Psoas muscle (tissue), 7 donors: ENCODE measurements at regions not wholly inside any gene's neighbourhood (a gene's known extent, or its start where the extent isn't known, plus 50 kb on each side); places are given as distances from the start of the nearest gene placed in this dataset.

Experiments used
- ATAC-seq, 4 donors: fragments of 200-7000 bp; cut with Tn5 transposase; one replicate each; pipeline ENCODE4 v1.9.1; 2020; ENCODE audit warnings: moderate library complexity in 3 of 4, mild to moderate bottlenecking in 2 of 4
- DNase-seq, 2 donors: peaks; one replicate each; pipeline ENCODE4 v3.0.0-alpha.2; 2020
- H3K27ac ChIP-seq: fragments of 200-600 bp; one replicate; pipeline ENCODE4 v1.8.0; 2022
- H3K27me3 ChIP-seq, 3 donors: fragments of 200-600 bp in 1 of 3; one replicate each; pipeline versions ENCODE4 v1.6.1 to v1.8.0; 2013 to 2022; ENCODE audit warnings: low read length in 2 of 3, mild to moderate bottlenecking in 2 of 3, moderate library complexity in 1 of 3; ENCODE audit not compliant: insufficient read depth in 3 of 3
- H3K36me3 ChIP-seq, 2 donors: fragments of 200-600 bp in 1 of 2; one replicate each; pipeline versions ENCODE4 v1.6.1 to v1.8.0; 2013 to 2022; ENCODE audit warnings: low read depth in 1 of 2, mild to moderate bottlenecking in 1 of 2, moderate library complexity in 1 of 2; ENCODE audit not compliant: insufficient read depth in 1 of 2
- H3K4me1 ChIP-seq: fragments of 200-600 bp; one replicate; pipeline ENCODE4 v1.8.0; 2022
- H3K4me3 ChIP-seq: fragments of 200-600 bp; one replicate; pipeline ENCODE4 v1.8.0; 2022; ENCODE audit warnings: mild to moderate bottlenecking
- H3K9me3 ChIP-seq: fragments of 200-600 bp; one replicate; pipeline ENCODE4 v1.8.0; 2022
- WGBS, 3 donors: extraction: QIAGEN DNeasy Blood & Tissue Kit; methylation state at CpG; one replicate each; pipeline versions ENCODE4 v1.1.6 to v1.1.7; 2013; 5-methylcytosine and 5-hydroxymethylcytosine counted together
- intact Hi-C, 2 donors: fragments of 100-400 bp; cut with DNase I; formaldehyde crosslinking; loops; one replicate each; pipeline versions ENCODE4 v1.11.0 to v1.14.2; 2022
- TF ChIP-seq, protein P1 (sequence below): fragments of 200-600 bp; IDR thresholded peaks from one replicate; pipeline ENCODE4 v1.8.0; 2022; ENCODE audit warnings: antibody characterized with exemption
- donor health status: healthy with polysubstance abuse.
- donor health status: DM: no; HTN: no; CAD: no; lungs with moderate emphysema.
- donor health status: Bipolar disorder and iron deficiency.
- donor health status: healthy.
- donor health status: DM: yes; HTN: yes; CAD: no.
- donor health status: DM: no; HTN: no; CAD: no.
- donor health status: DM: yes; HTN: yes; CAD: no.

GRCh38 chr17:79406316-79406715 is 204.5 kb downstream of the RBFOX3 start:
- TF ChIP-seq, protein P1, sequence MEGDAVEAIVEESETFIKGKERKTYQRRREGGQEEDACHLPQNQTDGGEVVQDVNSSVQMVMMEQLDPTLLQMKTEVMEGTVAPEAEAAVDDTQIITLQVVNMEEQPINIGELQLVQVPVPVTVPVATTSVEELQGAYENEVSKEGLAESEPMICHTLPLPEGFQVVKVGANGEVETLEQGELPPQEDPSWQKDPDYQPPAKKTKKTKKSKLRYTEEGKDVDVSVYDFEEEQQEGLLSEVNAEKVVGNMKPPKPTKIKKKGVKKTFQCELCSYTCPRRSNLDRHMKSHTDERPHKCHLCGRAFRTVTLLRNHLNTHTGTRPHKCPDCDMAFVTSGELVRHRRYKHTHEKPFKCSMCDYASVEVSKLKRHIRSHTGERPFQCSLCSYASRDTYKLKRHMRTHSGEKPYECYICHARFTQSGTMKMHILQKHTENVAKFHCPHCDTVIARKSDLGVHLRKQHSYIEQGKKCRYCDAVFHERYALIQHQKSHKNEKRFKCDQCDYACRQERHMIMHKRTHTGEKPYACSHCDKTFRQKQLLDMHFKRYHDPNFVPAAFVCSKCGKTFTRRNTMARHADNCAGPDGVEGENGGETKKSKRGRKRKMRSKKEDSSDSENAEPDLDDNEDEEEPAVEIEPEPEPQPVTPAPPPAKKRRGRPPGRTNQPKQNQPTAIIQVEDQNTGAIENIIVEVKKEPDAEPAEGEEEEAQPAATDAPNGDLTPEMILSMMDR: no peak
- Histone ChIP-seq H3K9me3 (no peaks in the 10 kb centered on the region), H3K27ac (no peak overlapping the region), H3K27me3 (peaks cover 3 to 78% (median 19%) of the 10 kb centered on the region in 3 donors), H3K4me3 (no peak overlapping the region), H3K36me3 (no peaks in the 10 kb centered on the region), H3K4me1 (no peaks in the 10 kb centered on the region)
- WGBS, 3 donors: 18 to 24% (median 19%) methylated on average over 16 of the region's 16 CpGs
- DNase-seq: no peak
- intact Hi-C loops: loop anchor here in 1 of 2 donors (10.0 kb wide), 1 partner anchor 298 kb away; no protein-coding TSS in a partner anchor
- ATAC-seq: no peak

DNA sequence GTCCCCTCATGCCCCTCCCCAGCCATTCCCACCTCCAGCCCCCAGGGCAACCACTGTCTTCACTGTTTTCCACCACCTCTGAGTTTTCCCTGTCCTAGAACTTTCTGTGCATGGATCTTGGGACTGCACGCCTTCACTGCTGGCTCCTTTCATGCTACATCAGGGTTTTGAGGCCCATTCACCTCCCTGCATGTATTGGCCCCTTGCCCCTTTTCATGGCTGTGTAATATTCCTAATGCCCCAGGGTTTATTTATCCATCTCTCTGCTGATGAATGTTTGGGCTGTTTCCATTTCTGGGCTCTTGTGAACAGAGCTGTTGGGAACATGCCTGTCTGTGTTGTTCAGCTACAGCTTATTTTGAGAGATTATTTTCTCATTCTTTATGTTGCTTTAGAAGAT is 205.0 kb downstream of the RBFOX3 start:
- 67 to 88% (median 67%) methylated on average over 1 of the region's 1 CpG for WGBS, 3 donors
- no peaks in the 10 kb centered on the region for H3K36me3 ChIP-seq
- intact Hi-C loops: loop anchor here in 1 of 2 donors (10.0 kb wide), 1 partner anchor 299 kb away; no protein-coding TSS in a partner anchor
- peaks cover 3 to 79% (median 19%) of the 10 kb centered on the region in 3 donors for H3K27me3 ChIP-seq
- no peaks in the 10 kb centered on the region for H3K9me3 ChIP-seq
- H3K27ac ChIP-seq: no peak overlapping the region
- DNase-seq (no peak), ATAC-seq (no peak)
- no peaks in the 10 kb centered on the region for H3K4me1 ChIP-seq
- TF ChIP-seq, protein P1: no peak
- no peak overlapping the region for H3K4me3 ChIP-seq

GRCh38 chr17:79404136-79404911 is 206.5 kb downstream of the RBFOX3 start:
- peaks cover 3 to 80% (median 24%) of the 10 kb centered on the region in 3 donors for H3K27me3 ChIP-seq
- intact Hi-C loops: loop anchor here in 1 of 2 donors (10.0 kb wide), 1 partner anchor 300 kb away; no protein-coding TSS in a partner anchor

GRCh38 chr17:79401704-79402674 is 208.9 kb downstream of the RBFOX3 start:
- H3K9me3 ChIP-seq: no peaks in the 10 kb centered on the region
- H3K4me1 ChIP-seq: no peaks in the 10 kb centered on the region
- intact Hi-C loops: loop anchor here in 1 of 2 donors (10.0 kb wide), 1 partner anchor 303 kb away; no protein-coding TSS in a partner anchor
- TF ChIP-seq, protein P1: no peak
- 41 to 47% (median 42%) methylated on average over 26 of the region's 26 CpGs for WGBS, 3 donors
- no peak for ATAC-seq
- H3K4me3 ChIP-seq: no peak overlapping the region
- DNase-seq: no peak
- H3K27me3 ChIP-seq: peaks cover 0 to 82% (median 37%) of the 10 kb centered on the region in 3 donors
- no peaks in the 10 kb centered on the region for H3K36me3 ChIP-seq
- no peak overlapping the region for H3K27ac ChIP-seq

More at GRCh38 chr17:79404136-79404911, 206.5 kb downstream of the RBFOX3 start:
- H3K27ac ChIP-seq: no peak overlapping the region
- TF ChIP-seq, protein P1: no peak
- no peaks in the 10 kb centered on the region for H3K36me3 ChIP-seq
- ATAC-seq (no peak), DNase-seq (no peak)
- H3K9me3 ChIP-seq: no peaks in the 10 kb centered on the region
- H3K4me3 ChIP-seq: no peak overlapping the region
- 76 to 83% (median 77%) methylated on average over 13 to 16 of the region's 16 CpGs for WGBS, 3 donors
- no peaks in the 10 kb centered on the region for H3K4me1 ChIP-seq
